ENCODE measurements at regions not wholly inside any gene's neighbourhood (a gene's known extent, or its start where the extent isn't known, plus 50 kb on each side); places are given as distances from the start of the nearest gene placed in this dataset.

GRCh38 chr18:9042766-9043481, 59.6 kb upstream of the NDUFV2 start:
- FAIRE-seq (no peak), DNase-seq (ENCODE audit: low read depth, low spot score) (no peak)
- no peak overlapping the region for H2AFZ ChIP-seq (ENCODE audit: control insufficient read depth, low read length)
- no peak for TF ChIP-seq CTCF (optimal IDR thresholded peaks at IDR 0.05 in 1 of 3, IDR thresholded peaks at IDR 0.05 in 1 of 3, conservative IDR thresholded peaks at IDR 0.05 in 1 of 3; ENCODE audit: extremely low read depth in 1 of 3, insufficient read depth in 2 of 3, low read length in 3 of 3)
- no peak for TF ChIP-seq EZH2 (IDR thresholded peaks at IDR 0.05; ENCODE audit: low read length)
- peaks cover 10% of the 10 kb centered on the region for H3K4me1 ChIP-seq (ENCODE audit: control insufficient read depth, extremely low read depth, insufficient read depth, low read length)
- no peaks in the 10 kb centered on the region for H4K20me1 ChIP-seq (ENCODE audit: control insufficient read depth, extremely low read depth, insufficient read depth, low read length)
- no peaks in the 10 kb centered on the region for H3K79me2 ChIP-seq (ENCODE audit: control insufficient read depth, insufficient read depth, low read length)
- no peak overlapping the region for H3K4me3 ChIP-seq (ENCODE audit: control insufficient read depth in 2 of 3, extremely low read depth in 1 of 3, insufficient read depth in 2 of 3, low read depth in 1 of 3, low read length in 3 of 3)
- no peak overlapping the region for H3K27ac ChIP-seq (ENCODE audit: control insufficient read depth, insufficient read depth, low read length)
- H3K4me2 ChIP-seq (ENCODE audit: control insufficient read depth, extremely low read depth, insufficient read depth, low read depth, low read length) = no peak overlapping the region
- H3K27me3 ChIP-seq (ENCODE audit: control insufficient read depth, extremely low read depth, insufficient read depth, low read length) = no peaks in the 10 kb centered on the region
- H3K9me1 ChIP-seq (ENCODE audit: control insufficient read depth, extremely low read depth, insufficient read depth, low read length) = no peaks in the 10 kb centered on the region
- dilution Hi-C loops (cut with MboI; ENCODE audit: extremely low pct_ligation_motif_present, low sequenced_read_pairs) = no loop called here
- no peak overlapping the region for H3K9ac ChIP-seq (ENCODE audit: control insufficient read depth, extremely low read depth, insufficient read depth, low read length)
- no peaks in the 10 kb centered on the region for H3K36me3 ChIP-seq (ENCODE audit: control insufficient read depth in 2 of 2, extremely low read depth in 1 of 2, insufficient read depth in 2 of 2, low read length in 2 of 2)
- H3K9me3 ChIP-seq (ENCODE audit: control insufficient read depth, low read depth, low read length) = no peaks in the 10 kb centered on the region

GRCh38 chr18:9043581-9043980, 58.9 kb upstream of the NDUFV2 start:
- Histone ChIP-seq H3K36me3 (ENCODE audit: control insufficient read depth in 2 of 2, extremely low read depth in 1 of 2, insufficient read depth in 2 of 2, low read length in 2 of 2) (no peaks in the 10 kb centered on the region), H3K79me2 (ENCODE audit: control insufficient read depth, insufficient read depth, low read length) (no peaks in the 10 kb centered on the region), H3K4me2 (ENCODE audit: control insufficient read depth, extremely low read depth, insufficient read depth, low read depth, low read length) (no peak overlapping the region), H3K9me3 (ENCODE audit: control insufficient read depth, low read depth, low read length) (no peaks in the 10 kb centered on the region), H3K9ac (ENCODE audit: control insufficient read depth, extremely low read depth, insufficient read depth, low read length) (no peak overlapping the region), H4K20me1 (ENCODE audit: control insufficient read depth, extremely low read depth, insufficient read depth, low read length) (no peaks in the 10 kb centered on the region), H2AFZ (ENCODE audit: control insufficient read depth, low read length) (no peak overlapping the region), H3K9me1 (ENCODE audit: control insufficient read depth, extremely low read depth, insufficient read depth, low read length) (no peaks in the 10 kb centered on the region), H3K27ac (ENCODE audit: control insufficient read depth, insufficient read depth, low read length) (no peak overlapping the region), H3K4me1 (ENCODE audit: control insufficient read depth, extremely low read depth, insufficient read depth, low read length) (peaks cover 5% of the 10 kb centered on the region), H3K27me3 (ENCODE audit: control insufficient read depth, extremely low read depth, insufficient read depth, low read length) (no peaks in the 10 kb centered on the region), H3K4me3 (ENCODE audit: control insufficient read depth in 2 of 3, extremely low read depth in 1 of 3, insufficient read depth in 2 of 3, low read depth in 1 of 3, low read length in 3 of 3) (no peak overlapping the region)
- TF ChIP-seq EZH2 (IDR thresholded peaks at IDR 0.05; ENCODE audit: low read length) (no peak), CTCF (optimal IDR thresholded peaks at IDR 0.05 in 1 of 3, IDR thresholded peaks at IDR 0.05 in 1 of 3, conservative IDR thresholded peaks at IDR 0.05 in 1 of 3; ENCODE audit: extremely low read depth in 1 of 3, insufficient read depth in 2 of 3, low read length in 3 of 3) (no peak)
- FAIRE-seq (no peak), DNase-seq (ENCODE audit: low read depth, low spot score) (no peak)
- dilution Hi-C loops (cut with MboI; ENCODE audit: extremely low pct_ligation_motif_present, low sequenced_read_pairs) = no loop called here
